Spleen (tissue), 7 donors: ENCODE measurements at regions not wholly inside any gene's neighbourhood (a gene's known extent, or its start where the extent isn't known, plus 50 kb on each side); places are given as distances from the start of the nearest gene placed in this dataset.

Experiments
- CTCF ChIP-seq, 11 experiments: fragments of 200-600 bp in 7 of 11; fragments of 450-650 bp in 4 of 11; sonication (generic) in 4 of 11; IDR thresholded peaks in 8 of 11; conservative IDR thresholded peaks in 3 of 11; 1 replicate in 7 of 11; 2 replicates in 4 of 11; pipeline versions ENCODE4 v1.4.0 to v1.8.0; 2016 to 2021; ENCODE audit warnings: antibody characterized with exemption in 11 of 11, inconsistent platforms in 4 of 11, mild to moderate bottlenecking in 1 of 11
- POLR2A ChIP-seq, 3 donors: fragments of 450-650 bp; IDR thresholded peaks; one replicate each; pipeline ENCODE4 v1.5.1; 2017; ENCODE audit warnings: antibody characterized with exemption in 3 of 3, mild to moderate bottlenecking in 1 of 3
- POLR2AphosphoS5 ChIP-seq, 3 donors: sonication (generic); formaldehyde crosslinking; IDR thresholded peaks; one replicate each; pipeline ENCODE4 v1.5.1; 2017; ENCODE audit warnings: antibody characterized with exemption in 3 of 3
- donor health status: DM: no; HTN: no; CAD: no; lungs with moderate emphysema.
- donor health status: DM: no; HTN: no; CAD: no.
- donor health status: DM: no; HTN: no; CAD: no.

DNA sequence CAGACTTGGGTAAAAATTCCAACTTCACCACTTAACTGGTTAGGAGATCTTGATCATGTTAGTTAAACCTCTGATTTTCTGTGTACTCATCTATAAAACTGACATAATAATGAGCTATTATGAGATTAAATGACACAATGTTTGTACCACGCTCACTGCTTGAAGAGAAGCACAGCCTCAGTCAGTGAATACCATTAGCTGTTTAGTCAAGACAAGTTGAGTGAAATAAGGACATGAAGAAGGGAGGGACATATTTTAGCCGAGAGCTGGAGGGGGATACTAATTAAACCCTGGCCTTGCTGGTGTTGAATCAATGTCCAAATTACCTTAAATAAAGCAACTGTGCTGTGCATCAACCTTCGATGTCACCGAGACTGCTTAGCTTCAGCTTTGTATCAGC lies 105.1 kb upstream of the TOX3 start:
- TF ChIP-seq CTCF (IDR thresholded peaks at IDR 0.05 in 8 of 11, conservative IDR thresholded peaks at IDR 0.05 in 3 of 11): no peak
- no peak for TF ChIP-seq POLR2A (IDR thresholded peaks at IDR 0.05)
- TF ChIP-seq POLR2AphosphoS5 (IDR thresholded peaks at IDR 0.05): no peak
